ENCODE measurements at regions not wholly inside any gene's neighbourhood (a gene's known extent, or its start where the extent isn't known, plus 50 kb on each side); places are given as distances from the start of the nearest gene placed in this dataset.
"Not testable (repeated sequence)": the region's sequence is repeated elsewhere in the genome, so short reads cannot be mapped to it uniquely, and the experiment has no call there.

GRCh38 chr5:85549836-85550599 lies 1067.7 kb upstream of the COX7C start:
- Histone ChIP-seq H3K36me3 (ENCODE audit: insufficient read depth, low read length, poor library complexity, severe bottlenecking) (no peaks in the 10 kb centered on the region), H3K4me1 (ENCODE audit: insufficient read depth, low read length, poor library complexity, severe bottlenecking) (no peaks in the 10 kb centered on the region), H3K27ac (ENCODE audit: low read depth, low read length, poor library complexity, severe bottlenecking) (no peak overlapping the region), H3K4me3 (ENCODE audit: low read depth, low read length, poor library complexity, severe bottlenecking) (no peak overlapping the region), H3K9me3 (ENCODE audit: low read depth, low read length, poor library complexity, severe bottlenecking) (peaks cover 4% of the 10 kb centered on the region), H3K27me3 (replicated peaks; ENCODE audit: insufficient read depth, low read depth, low read length, poor library complexity) (no peaks in the 10 kb centered on the region)
- ChIA-PET CTCF (no interaction called here), POLR2A (ENCODE audit: low non-redundant PET) (no interaction called here)
- DNase-seq (ENCODE audit: low spot score): no peak
- BruUV-seq (replicated peaks): no TSS peak
- TF ChIP-seq CTCF (conservative IDR thresholded peaks at IDR 0.05; ENCODE audit: low read depth, low read length) (no peak), EZH2 (IDR thresholded peaks at IDR 0.05; ENCODE audit: borderline replicate concordance, low read depth, low read length, poor library complexity, severe bottlenecking) (no peak)
- intact Hi-C loops (cut with micrococcal nuclease; ENCODE audit: unreplicated experiment): no loop called here

- H3K27ac ChIP-seq (ENCODE audit: low read depth, low read length, poor library complexity, severe bottlenecking): no peak overlapping the region
- no peaks in the 10 kb centered on the region for H3K36me3 ChIP-seq (ENCODE audit: insufficient read depth, low read length, poor library complexity, severe bottlenecking)
- TF ChIP-seq CTCF (conservative IDR thresholded peaks at IDR 0.05; ENCODE audit: low read depth, low read length): no peak
- TF ChIP-seq EZH2 (IDR thresholded peaks at IDR 0.05; ENCODE audit: borderline replicate concordance, low read depth, low read length, poor library complexity, severe bottlenecking): no peak
- peaks cover 4% of the 10 kb centered on the region for H3K9me3 ChIP-seq (ENCODE audit: low read depth, low read length, poor library complexity, severe bottlenecking)
- H3K4me3 ChIP-seq (ENCODE audit: low read depth, low read length, poor library complexity, severe bottlenecking): no peak overlapping the region
- no peaks in the 10 kb centered on the region for H3K4me1 ChIP-seq (ENCODE audit: insufficient read depth, low read length, poor library complexity, severe bottlenecking)
- ChIA-PET CTCF (no interaction called here), POLR2A (ENCODE audit: low non-redundant PET) (no interaction called here)
- no peaks in the 10 kb centered on the region for H3K27me3 ChIP-seq (replicated peaks; ENCODE audit: insufficient read depth, low read depth, low read length, poor library complexity)
- BruUV-seq (replicated peaks): no TSS peak
- intact Hi-C loops (cut with micrococcal nuclease; ENCODE audit: unreplicated experiment): no loop called here
- no peak for DNase-seq (ENCODE audit: low spot score)
Measured at GRCh38 chr5:85556464-85556863, 1061.3 kb upstream of the COX7C start.

- POLR2A ChIA-PET (ENCODE audit: low non-redundant PET): no interaction called here
- no peak for DNase-seq (ENCODE audit: low spot score)
- CTCF ChIA-PET: no interaction called here
- no peaks in the 10 kb centered on the region for H3K27me3 ChIP-seq (replicated peaks; ENCODE audit: insufficient read depth, low read depth, low read length, poor library complexity)
- H3K4me1 ChIP-seq (ENCODE audit: insufficient read depth, low read length, poor library complexity, severe bottlenecking): no peaks in the 10 kb centered on the region
- H3K4me3 ChIP-seq (ENCODE audit: low read depth, low read length, poor library complexity, severe bottlenecking): no peak overlapping the region
- no TSS peak for BruUV-seq (replicated peaks)
- H3K36me3 ChIP-seq (ENCODE audit: insufficient read depth, low read length, poor library complexity, severe bottlenecking): no peaks in the 10 kb centered on the region
- TF ChIP-seq EZH2 (IDR thresholded peaks at IDR 0.05; ENCODE audit: borderline replicate concordance, low read depth, low read length, poor library complexity, severe bottlenecking) (no peak), CTCF (conservative IDR thresholded peaks at IDR 0.05; ENCODE audit: low read depth, low read length) (no peak)
- H3K27ac ChIP-seq (ENCODE audit: low read depth, low read length, poor library complexity, severe bottlenecking): no peak overlapping the region
- intact Hi-C loops (cut with micrococcal nuclease; ENCODE audit: unreplicated experiment): no loop called here
- no peaks in the 10 kb centered on the region for H3K9me3 ChIP-seq (ENCODE audit: low read depth, low read length, poor library complexity, severe bottlenecking)
Measured at GRCh38 chr5:85576666-85577065, 1041.1 kb upstream of the COX7C start.

GRCh38 chr5:85587806-85588205 lies 1029.9 kb upstream of the COX7C start:
- H3K4me3 ChIP-seq (ENCODE audit: low read depth, low read length, poor library complexity, severe bottlenecking); POLR2A ChIA-PET (ENCODE audit: low non-redundant PET); DNase-seq (ENCODE audit: low spot score); H3K27ac ChIP-seq (ENCODE audit: low read depth, low read length, poor library complexity, severe bottlenecking); H3K27me3 ChIP-seq (replicated peaks; ENCODE audit: insufficient read depth, low read depth, low read length, poor library complexity); H3K9me3 ChIP-seq (ENCODE audit: low read depth, low read length, poor library complexity, severe bottlenecking); intact Hi-C loops (cut with micrococcal nuclease; ENCODE audit: unreplicated experiment); H3K36me3 ChIP-seq (ENCODE audit: insufficient read depth, low read length, poor library complexity, severe bottlenecking); BruUV-seq (replicated peaks); H3K4me1 ChIP-seq (ENCODE audit: insufficient read depth, low read length, poor library complexity, severe bottlenecking); CTCF ChIA-PET: not testable (repeated sequence)

- BruUV-seq (replicated peaks); H3K4me3 ChIP-seq (ENCODE audit: low read depth, low read length, poor library complexity, severe bottlenecking); H3K27me3 ChIP-seq (replicated peaks; ENCODE audit: insufficient read depth, low read depth, low read length, poor library complexity); H3K9me3 ChIP-seq (ENCODE audit: low read depth, low read length, poor library complexity, severe bottlenecking); H3K4me1 ChIP-seq (ENCODE audit: insufficient read depth, low read length, poor library complexity, severe bottlenecking); intact Hi-C loops (cut with micrococcal nuclease; ENCODE audit: unreplicated experiment); POLR2A ChIA-PET (ENCODE audit: low non-redundant PET); H3K36me3 ChIP-seq (ENCODE audit: insufficient read depth, low read length, poor library complexity, severe bottlenecking); H3K27ac ChIP-seq (ENCODE audit: low read depth, low read length, poor library complexity, severe bottlenecking); CTCF ChIA-PET; DNase-seq (ENCODE audit: low spot score): not testable (repeated sequence)
Measured at GRCh38 chr5:85588268-85588667, 1029.5 kb upstream of the COX7C start.

Data from A673 (cell line).